Trophoblast cell (in vitro differentiated cells and primary cell): ENCODE measurements at regions not wholly inside any gene's neighbourhood (a gene's known extent, or its start where the extent isn't known, plus 50 kb on each side); places are given as distances from the start of the nearest gene placed in this dataset.
A peak's percentile ranks its signal among the peaks of the same experiment; 100 is the strongest.

Experiments used
- DNase-seq, 2 donors: peaks; one replicate each; pipeline ENCODE4 v3.0.0-alpha.2; 2016
- H2AFZ ChIP-seq: 2 replicates; pipeline ENCODE4 v1.6.1; 2013; ENCODE audit warnings: low read length, moderate library complexity, mild to moderate bottlenecking; ENCODE audit not compliant: insufficient read depth, poor library complexity
- H2AK5ac ChIP-seq: 2 replicates; pipeline ENCODE4 v1.6.1; 2013; ENCODE audit warnings: mild to moderate bottlenecking, low read length
- H2BK120ac ChIP-seq: 2 replicates; pipeline ENCODE4 v1.6.1; 2013; ENCODE audit warnings: low read length, mild to moderate bottlenecking, moderate library complexity; ENCODE audit not compliant: insufficient read depth, poor library complexity
- H2BK12ac ChIP-seq: 2 replicates; pipeline ENCODE4 v1.6.1; 2013; ENCODE audit warnings: mild to moderate bottlenecking, low read length, moderate library complexity
- H2BK5ac ChIP-seq: 2 replicates; pipeline ENCODE4 v1.6.1; 2013; ENCODE audit warnings: low read length, low read depth, moderate library complexity, mild to moderate bottlenecking; ENCODE audit not compliant: poor library complexity
- H3K14ac ChIP-seq: 2 replicates; pipeline ENCODE4 v1.6.1; 2013; ENCODE audit warnings: mild to moderate bottlenecking, low read length
- H3K18ac ChIP-seq: 2 replicates; pipeline ENCODE4 v1.6.1; 2013; ENCODE audit warnings: mild to moderate bottlenecking, low read length
- H3K23ac ChIP-seq: 2 replicates; pipeline ENCODE4 v1.6.1; 2013; ENCODE audit warnings: low read length
- H3K27ac ChIP-seq: 2 replicates; pipeline ENCODE4 v1.5.1; 2013; ENCODE audit warnings: low read depth, mild to moderate bottlenecking, inconsistent platforms, low read length, moderate library complexity
- H3K27me3 ChIP-seq: 2 replicates; pipeline ENCODE4 v1.6.1; 2013; ENCODE audit warnings: inconsistent platforms, mild to moderate bottlenecking, low read length, moderate library complexity; ENCODE audit not compliant: insufficient read depth
- H3K36me3 ChIP-seq, 2 experiments: 1 replicate in 1 of 2; 2 replicates in 1 of 2; pipeline ENCODE4 v1.6.1; 2013; ENCODE audit warnings: low read length in 2 of 2, mild to moderate bottlenecking in 2 of 2, moderate library complexity in 1 of 2; ENCODE audit not compliant: insufficient read depth in 2 of 2, control insufficient read depth in 1 of 2
- H3K4ac ChIP-seq: 2 replicates; pipeline ENCODE4 v1.6.1; 2013; ENCODE audit warnings: low read depth, mild to moderate bottlenecking, low read length, moderate library complexity
- H3K4me1 ChIP-seq, 2 experiments: 1 replicate in 1 of 2; 2 replicates in 1 of 2; pipeline ENCODE4 v1.6.1; 2013; ENCODE audit warnings: low read length in 2 of 2, mild to moderate bottlenecking in 2 of 2, moderate library complexity in 1 of 2; ENCODE audit not compliant: insufficient read depth in 2 of 2, control insufficient read depth in 1 of 2
- H3K4me2 ChIP-seq: 2 replicates; pipeline ENCODE4 v1.6.1; 2013; ENCODE audit warnings: inconsistent platforms, mild to moderate bottlenecking, low read length, moderate library complexity
- H3K4me3 ChIP-seq: 2 replicates; pipeline ENCODE4 v1.5.1; 2013; ENCODE audit warnings: mild to moderate bottlenecking, low read depth, low read length, inconsistent platforms
- H3K79me1 ChIP-seq: one replicate; pipeline ENCODE4 v1.6.1; 2013; ENCODE audit warnings: low read length
- H3K79me2 ChIP-seq: 2 replicates; pipeline ENCODE4 v1.6.1; 2013; ENCODE audit warnings: low read length, mild to moderate bottlenecking; ENCODE audit not compliant: control insufficient read depth, insufficient read depth, poor library complexity
- H3K9ac ChIP-seq: 2 replicates; pipeline ENCODE4 v1.6.1; 2013; ENCODE audit warnings: mild to moderate bottlenecking, low read length
- H3K9me3 ChIP-seq: 2 replicates; pipeline ENCODE4 v1.6.1; 2013; ENCODE audit warnings: low read depth, mild to moderate bottlenecking, control low read depth, inconsistent platforms, low read length; ENCODE audit not compliant: insufficient read depth
- H4K12ac ChIP-seq: 2 replicates; pipeline ENCODE4 v1.6.1; 2013; ENCODE audit warnings: low read depth, mild to moderate bottlenecking, low read length, moderate library complexity
- H4K8ac ChIP-seq: 2 replicates; pipeline ENCODE4 v1.6.1; 2013; ENCODE audit warnings: low read depth, mild to moderate bottlenecking, low read length, moderate library complexity
- H4K91ac ChIP-seq: one replicate; pipeline ENCODE4 v1.6.1; 2013; ENCODE audit warnings: low read depth, mild to moderate bottlenecking, low read length, moderate library complexity
- WGBS: extraction: QIAGEN DNeasy Blood & Tissue Kit; methylation state at CpG from one replicate; pipeline ENCODE4 v1.1.7; 2013; ENCODE audit warnings: missing lambda C conversion rate; ENCODE audit not compliant: insufficient read length, insufficient coverage; ENCODE audit errors: extremely low coverage; 5-methylcytosine and 5-hydroxymethylcytosine counted together

GRCh38 chr3:5739949-5740348 is 552.4 kb downstream of the EDEM1 start:
- Histone ChIP-seq H3K4ac (no peak overlapping the region), H2AK5ac (no peak overlapping the region), H2BK120ac (no peak overlapping the region), H2AFZ (no peak overlapping the region), H4K8ac (no peak overlapping the region), H3K9me3 (no peaks in the 10 kb centered on the region), H3K36me3 (no peaks in the 10 kb centered on the region), H3K4me2 (no peak overlapping the region), H3K27ac (no peak overlapping the region), H3K79me1 (no peaks in the 10 kb centered on the region), H4K12ac (no peak overlapping the region), H3K9ac (no peak overlapping the region), H3K23ac (no peak overlapping the region), H3K4me3 (no peak overlapping the region), H2BK5ac (no peak overlapping the region), H2BK12ac (no peak overlapping the region), H3K27me3 (no peaks in the 10 kb centered on the region), H4K91ac (no peak overlapping the region), H3K14ac (no peak overlapping the region), H3K4me1 (no peaks in the 10 kb centered on the region), H3K18ac (no peak overlapping the region), H3K79me2 (no peaks in the 10 kb centered on the region)
- WGBS, result no CpG with 5 or more reads among the region's 2 CpGs
- DNase-seq, result no peak

GRCh38 chr3:5741017-5741416 is 553.5 kb downstream of the EDEM1 start:
- H3K23ac ChIP-seq, result no peak overlapping the region
- H3K18ac ChIP-seq, result no peak overlapping the region
- no peak overlapping the region for H3K14ac ChIP-seq
- H2BK12ac ChIP-seq, result no peak overlapping the region
- no peak overlapping the region for H2AFZ ChIP-seq
- no peak overlapping the region for H2BK120ac ChIP-seq
- no peak overlapping the region for H3K27ac ChIP-seq
- no peak overlapping the region for H2AK5ac ChIP-seq
- H3K9me3 ChIP-seq, result no peaks in the 10 kb centered on the region
- no CpG with 5 or more reads among the region's 4 CpGs for WGBS
- no peaks in the 10 kb centered on the region for H3K4me1 ChIP-seq
- DNase-seq, result no peak
- no peak overlapping the region for H4K8ac ChIP-seq
- no peak overlapping the region for H4K12ac ChIP-seq
- H4K91ac ChIP-seq, result no peak overlapping the region
- no peak overlapping the region for H3K9ac ChIP-seq
- H3K27me3 ChIP-seq, result no peaks in the 10 kb centered on the region
- no peak overlapping the region for H3K4me3 ChIP-seq
- no peak overlapping the region for H3K4ac ChIP-seq
- no peak overlapping the region for H3K4me2 ChIP-seq
- H2BK5ac ChIP-seq, result no peak overlapping the region
- no peaks in the 10 kb centered on the region for H3K36me3 ChIP-seq
- H3K79me2 ChIP-seq, result no peaks in the 10 kb centered on the region
- no peaks in the 10 kb centered on the region for H3K79me1 ChIP-seq

DNA sequence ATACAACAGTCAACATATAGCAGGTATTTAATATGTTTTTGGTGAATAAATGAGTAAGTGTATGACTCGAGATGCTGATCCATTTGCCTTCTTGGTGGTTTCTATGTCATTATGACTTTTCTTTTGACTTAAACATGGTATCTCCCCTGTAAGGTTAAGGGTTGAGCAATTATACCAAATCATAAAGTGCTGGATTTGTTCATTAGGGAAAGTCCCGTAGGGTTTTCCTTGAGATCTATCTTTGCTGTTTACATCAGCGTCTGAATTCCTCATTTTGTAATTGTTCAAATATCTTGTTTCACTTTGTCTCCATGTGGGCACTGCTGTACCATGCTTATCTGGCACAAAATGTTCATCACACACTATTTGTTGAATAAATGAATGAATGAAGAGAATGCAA is 562.6 kb downstream of the EDEM1 start:
- H3K4me3 ChIP-seq, result no peak overlapping the region
- no peak overlapping the region for H4K8ac ChIP-seq
- peak in 1 of 2 donors; percentile 22 for DNase-seq
- no peak overlapping the region for H3K4me2 ChIP-seq
- no peaks in the 10 kb centered on the region for H3K27me3 ChIP-seq
- H3K23ac ChIP-seq, result no peak overlapping the region
- H3K14ac ChIP-seq, result no peak overlapping the region
- WGBS, result no CpG with 5 or more reads among the region's 3 CpGs
- H3K4me1 ChIP-seq, result peaks cover 0 to 3% of the 10 kb centered on the region in 2 experiments
- no peak overlapping the region for H4K91ac ChIP-seq
- H3K79me1 ChIP-seq, result no peaks in the 10 kb centered on the region
- H3K18ac ChIP-seq, result no peak overlapping the region
- H3K27ac ChIP-seq, result no peak overlapping the region
- H2BK120ac ChIP-seq, result no peak overlapping the region
- no peak overlapping the region for H2AK5ac ChIP-seq
- H3K36me3 ChIP-seq, result no peaks in the 10 kb centered on the region
- H3K4ac ChIP-seq, result no peak overlapping the region
- no peak overlapping the region for H4K12ac ChIP-seq
- H2BK12ac ChIP-seq, result no peak overlapping the region
- no peaks in the 10 kb centered on the region for H3K9me3 ChIP-seq
- H3K79me2 ChIP-seq, result no peaks in the 10 kb centered on the region
- no peak overlapping the region for H3K9ac ChIP-seq
- H2AFZ ChIP-seq, result no peak overlapping the region
- no peak overlapping the region for H2BK5ac ChIP-seq

GRCh38 chr3:5750874-5751640 is 563.5 kb downstream of the EDEM1 start:
- H2AFZ ChIP-seq, result no peak overlapping the region
- H2BK120ac ChIP-seq, result no peak overlapping the region
- H3K27me3 ChIP-seq, result no peaks in the 10 kb centered on the region
- H3K18ac ChIP-seq, result no peak overlapping the region
- H3K79me1 ChIP-seq, result no peaks in the 10 kb centered on the region
- no peak overlapping the region for H2BK5ac ChIP-seq
- H3K4me3 ChIP-seq, result no peak overlapping the region
- H3K9ac ChIP-seq, result no peak overlapping the region
- no peak overlapping the region for H3K27ac ChIP-seq
- H3K4me2 ChIP-seq, result no peak overlapping the region
- no peak overlapping the region for H2AK5ac ChIP-seq
- H3K4ac ChIP-seq, result no peak overlapping the region
- H3K14ac ChIP-seq, result no peak overlapping the region
- peaks cover 0 to 3% of the 10 kb centered on the region in 2 experiments for H3K4me1 ChIP-seq
- H3K23ac ChIP-seq, result no peak overlapping the region
- no peaks in the 10 kb centered on the region for H3K9me3 ChIP-seq
- DNase-seq, result no peak
- no peak overlapping the region for H4K12ac ChIP-seq
- H3K36me3 ChIP-seq, result no peaks in the 10 kb centered on the region
- H2BK12ac ChIP-seq, result no peak overlapping the region
- no CpG with 5 or more reads among the region's 3 CpGs for WGBS
- H4K91ac ChIP-seq, result no peak overlapping the region
- H3K79me2 ChIP-seq, result no peaks in the 10 kb centered on the region
- no peak overlapping the region for H4K8ac ChIP-seq
